Dendritic cell treated with granulocyte-macrophage colony-stimulating factor and Interleukin-4, amounts not matched to agents 40 ng/mL and 50 ng/mL, for 4 days (primary cell): ENCODE measurements at regions not wholly inside any gene's neighbourhood (a gene's known extent, or its start where the extent isn't known, plus 50 kb on each side); places are given as distances from the start of the nearest gene placed in this dataset.
A peak's percentile ranks its signal among the peaks of the same experiment; 100 is the strongest.

Source experiments
- H3K27ac Mint-ChIP-seq: one replicate; pipeline ENCODE4 v1.8.0; 2022; ENCODE audit warnings: mild to moderate bottlenecking, mixed read lengths
- H3K27me3 Mint-ChIP-seq: one replicate; pipeline ENCODE4 v1.8.0; 2022; ENCODE audit warnings: mild to moderate bottlenecking, mixed read lengths
- H3K36me3 Mint-ChIP-seq: one replicate; pipeline ENCODE4 v1.8.0; 2022; ENCODE audit warnings: low read depth, mixed read lengths
- H3K4me1 Mint-ChIP-seq: one replicate; pipeline ENCODE4 v1.8.0; 2022; ENCODE audit warnings: low read depth, mixed read lengths
- H3K4me3 Mint-ChIP-seq: one replicate; pipeline ENCODE4 v1.8.0; 2022; ENCODE audit warnings: mild to moderate bottlenecking, moderate library complexity, mixed read lengths
- H3K9me3 Mint-ChIP-seq: one replicate; pipeline ENCODE4 v1.8.0; 2022; ENCODE audit warnings: mixed read lengths
- intact Hi-C: fragments of 100-400 bp; cut with micrococcal nuclease; formaldehyde crosslinking; loops from one replicate; pipeline ENCODE4 v1.15.0; 2022

DNA sequence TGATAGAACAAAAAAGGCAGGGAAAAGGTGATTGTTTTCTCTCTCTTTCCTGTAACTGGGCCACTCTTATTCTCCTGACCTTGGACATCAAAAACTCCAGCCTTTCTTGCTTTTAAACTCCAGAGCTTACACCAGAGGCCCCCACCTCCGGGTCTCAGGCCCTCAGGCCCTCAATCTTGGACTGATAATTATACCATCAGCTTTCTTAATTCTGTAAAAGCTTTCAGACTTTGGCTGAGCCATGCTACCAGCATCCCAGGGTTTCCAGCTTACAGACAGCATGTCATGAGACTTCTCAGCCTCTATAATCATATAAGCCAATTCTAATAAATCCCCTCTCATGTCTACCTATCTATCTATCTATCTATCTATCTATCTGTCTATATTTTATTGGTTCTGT lies 137.7 kb downstream of the SNX18 start:
- H3K4me1 Mint-ChIP-seq = peaks cover 35% of the 10 kb centered on the region
- H3K27ac Mint-ChIP-seq = no peak overlapping the region
- no peaks in the 10 kb centered on the region for H3K27me3 Mint-ChIP-seq
- H3K4me3 Mint-ChIP-seq = no peak overlapping the region
- no peaks in the 10 kb centered on the region for H3K36me3 Mint-ChIP-seq
- intact Hi-C loops = no loop called here
- no peaks in the 10 kb centered on the region for H3K9me3 Mint-ChIP-seq

- Mint-ChIP-seq H3K4me1 (peaks cover 35% of the 10 kb centered on the region), H3K36me3 (no peaks in the 10 kb centered on the region), H3K27me3 (no peaks in the 10 kb centered on the region), H3K27ac (peak overlapping the region; percentile 17), H3K9me3 (no peaks in the 10 kb centered on the region), H3K4me3 (no peak overlapping the region)
- intact Hi-C loops = no loop called here
These were observed 136.5 kb downstream of the SNX18 start for GRCh38 chr5:54653956-54654614.

DNA sequence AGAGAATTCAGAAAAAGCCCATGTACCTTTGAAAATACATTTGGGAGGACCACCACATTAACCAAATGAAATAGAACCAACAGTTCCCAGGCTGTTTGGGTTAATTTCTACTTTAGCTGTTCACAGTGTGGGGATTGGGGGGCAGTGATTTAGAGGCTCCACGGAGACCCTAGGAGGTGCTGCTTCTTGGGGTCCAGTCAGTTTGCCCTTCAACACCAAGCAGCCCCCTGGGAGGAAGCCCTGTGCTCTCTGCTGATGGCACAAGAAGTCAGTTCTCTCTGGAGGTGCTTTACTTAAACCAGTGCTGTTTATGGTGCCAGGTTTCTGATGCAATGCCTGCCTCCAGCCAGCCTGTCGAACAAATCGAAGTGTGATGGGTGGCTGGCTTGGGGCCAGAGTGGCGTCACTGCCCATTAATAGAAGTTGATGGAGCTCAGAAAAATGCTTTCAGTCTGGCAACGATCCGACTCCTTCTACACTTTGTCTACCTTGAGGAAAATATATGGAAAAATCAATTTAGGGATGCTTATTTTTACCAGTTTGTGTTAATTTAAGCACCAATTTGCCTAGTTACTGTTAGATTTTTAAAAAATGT lies 134.0 kb downstream of the SNX18 start:
- Mint-ChIP-seq H3K27me3 (no peaks in the 10 kb centered on the region), H3K27ac (no peak overlapping the region), H3K4me3 (no peak overlapping the region), H3K36me3 (no peaks in the 10 kb centered on the region), H3K9me3 (no peaks in the 10 kb centered on the region), H3K4me1 (peaks cover 55% of the 10 kb centered on the region)
- intact Hi-C loops = no loop called here

GRCh38 chr5:54649041-54649504 lies 131.5 kb downstream of the SNX18 start:
- Mint-ChIP-seq H3K27me3 (no peaks in the 10 kb centered on the region), H3K9me3 (no peaks in the 10 kb centered on the region), H3K4me3 (no peak overlapping the region), H3K36me3 (no peaks in the 10 kb centered on the region), H3K4me1 (peaks cover 58% of the 10 kb centered on the region), H3K27ac (no peak overlapping the region)
- intact Hi-C loops = loop anchor here (5.0 kb wide), 1 partner anchor 37 kb away; no protein-coding TSS in a partner anchor

GRCh38 chr5:54646356-54647101 lies 129.0 kb downstream of the SNX18 start:
- Mint-ChIP-seq H3K4me1 (peaks cover 53% of the 10 kb centered on the region), H3K36me3 (no peaks in the 10 kb centered on the region), H3K27me3 (no peaks in the 10 kb centered on the region), H3K4me3 (peak overlapping the region; percentile 55), H3K27ac (peak overlapping the region; percentile 95), H3K9me3 (no peaks in the 10 kb centered on the region)
- intact Hi-C loops = loop anchor here (5.0 kb wide), 1 partner anchor 34 kb away; no protein-coding TSS in a partner anchor

DNA sequence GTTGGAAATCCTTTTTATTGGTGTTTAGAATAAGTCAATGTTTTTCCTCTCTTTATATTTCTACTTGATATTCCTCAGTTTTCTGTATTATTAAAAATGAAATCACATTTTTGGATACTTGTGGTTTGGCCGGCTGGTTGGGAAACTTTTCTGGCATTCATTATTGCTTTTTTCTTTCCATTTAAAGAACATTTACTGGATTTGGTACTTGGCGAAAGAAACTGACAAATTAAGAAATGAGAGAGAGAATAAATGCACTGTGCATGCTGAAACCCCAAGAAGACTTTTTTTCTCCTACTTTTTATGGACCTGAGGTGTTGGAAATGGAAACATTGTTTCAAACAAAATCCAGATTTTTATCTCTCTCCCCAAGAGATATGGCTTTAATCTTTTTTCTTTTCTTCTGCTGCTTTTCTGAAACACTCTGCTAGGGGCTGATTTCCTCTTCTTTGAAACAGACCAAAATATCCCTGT lies 128.4 kb downstream of the SNX18 start:
- Mint-ChIP-seq H3K27ac (peak overlapping the region; percentile 95), H3K4me3 (peak overlapping the region; percentile 55), H3K9me3 (no peaks in the 10 kb centered on the region), H3K27me3 (no peaks in the 10 kb centered on the region), H3K36me3 (no peaks in the 10 kb centered on the region), H3K4me1 (peaks cover 59% of the 10 kb centered on the region)
- intact Hi-C loops = loop anchor here (5.0 kb wide), 1 partner anchor 34 kb away; no protein-coding TSS in a partner anchor

DNA sequence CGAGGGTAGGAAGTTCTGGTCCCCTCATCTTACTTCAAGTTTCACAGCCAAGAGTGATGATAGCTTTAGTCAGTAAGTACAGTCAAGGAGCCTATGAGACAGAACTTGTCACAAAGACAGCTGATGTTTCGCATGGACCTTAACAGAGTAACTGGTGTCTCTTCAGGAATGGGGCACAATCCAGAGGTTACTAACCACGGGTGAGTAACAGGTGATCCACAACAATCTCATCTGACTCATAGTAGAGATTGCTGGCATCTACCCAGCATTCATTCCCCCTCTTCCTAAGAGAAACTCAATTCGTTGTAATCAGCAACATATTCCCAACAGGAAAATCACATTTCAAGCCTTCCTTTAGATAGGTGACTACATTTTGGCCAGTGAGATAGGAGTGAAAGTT lies 126.7 kb downstream of the SNX18 start:
- intact Hi-C loops = no loop called here
- Mint-ChIP-seq H3K9me3 (no peaks in the 10 kb centered on the region), H3K27ac (no peak overlapping the region), H3K4me1 (peaks cover 65% of the 10 kb centered on the region), H3K4me3 (no peak overlapping the region), H3K27me3 (no peaks in the 10 kb centered on the region), H3K36me3 (no peaks in the 10 kb centered on the region)

DNA sequence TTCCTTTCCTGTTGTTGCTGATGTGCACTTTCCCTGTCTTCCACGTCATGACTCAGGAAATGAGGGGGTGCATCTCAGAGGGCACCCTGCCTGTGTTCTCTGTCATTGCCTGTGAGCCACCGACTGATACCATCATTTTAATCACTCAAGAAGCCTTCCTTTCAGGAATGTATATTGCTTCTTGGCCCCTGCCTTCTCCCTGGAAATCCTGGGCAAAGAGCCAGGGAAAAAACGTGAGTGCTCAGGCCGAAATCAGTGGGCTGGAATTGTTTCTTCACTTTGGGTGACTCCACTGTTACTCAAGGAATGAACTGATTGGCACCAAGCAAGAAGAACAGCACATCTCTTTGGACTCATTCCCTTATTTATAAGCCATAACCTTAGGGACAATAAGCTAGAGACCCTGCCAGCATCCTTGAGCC lies 126.1 kb downstream of the SNX18 start:
- Mint-ChIP-seq H3K36me3 (no peaks in the 10 kb centered on the region), H3K9me3 (no peaks in the 10 kb centered on the region), H3K4me3 (no peak overlapping the region), H3K27me3 (no peaks in the 10 kb centered on the region), H3K4me1 (peaks cover 65% of the 10 kb centered on the region), H3K27ac (no peak overlapping the region)
- intact Hi-C loops = no loop called here

- Mint-ChIP-seq H3K4me1 (peaks cover 26% of the 10 kb centered on the region), H3K27ac (no peak overlapping the region), H3K36me3 (no peaks in the 10 kb centered on the region), H3K27me3 (no peaks in the 10 kb centered on the region), H3K9me3 (no peaks in the 10 kb centered on the region), H3K4me3 (no peak overlapping the region)
- intact Hi-C loops = loop anchor here (5.0 kb wide), 1 partner anchor 117 kb away; no protein-coding TSS in a partner anchor
These were observed 122.1 kb downstream of the SNX18 start for GRCh38 chr5:54639621-54640020.

- intact Hi-C loops = loop anchor here (5.0 kb wide), 1 partner anchor 116 kb away; no protein-coding TSS in a partner anchor
- Mint-ChIP-seq H3K36me3 (no peaks in the 10 kb centered on the region), H3K4me1 (peaks cover 17% of the 10 kb centered on the region), H3K9me3 (no peaks in the 10 kb centered on the region), H3K27me3 (no peaks in the 10 kb centered on the region), H3K4me3 (no peak overlapping the region), H3K27ac (no peak overlapping the region)
These were observed 120.5 kb downstream of the SNX18 start for GRCh38 chr5:54638106-54638505.

DNA sequence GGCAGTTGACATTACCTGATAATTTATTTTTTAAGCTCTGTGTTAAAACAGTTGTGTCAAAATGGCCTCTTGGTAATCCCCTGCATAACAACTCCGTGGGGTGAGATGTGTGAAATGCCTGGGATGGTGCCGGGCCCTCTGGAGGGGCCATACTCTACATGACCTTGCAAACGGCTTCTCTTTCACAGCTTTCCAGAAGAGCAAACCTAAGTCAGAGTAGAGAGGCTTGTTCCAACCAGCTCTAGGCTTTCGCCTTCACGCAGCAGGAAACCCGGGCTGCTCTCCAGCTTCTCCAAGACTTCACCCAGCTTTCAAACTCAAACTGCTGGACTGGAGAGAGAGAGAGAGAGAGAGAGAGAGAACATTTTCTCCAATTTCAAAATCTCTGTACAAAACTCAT lies 120.1 kb downstream of the SNX18 start:
- peaks cover 17% of the 10 kb centered on the region for H3K4me1 Mint-ChIP-seq
- intact Hi-C loops = loop anchor here (5.0 kb wide), 1 partner anchor 115 kb away; no protein-coding TSS in a partner anchor
- H3K4me3 Mint-ChIP-seq = no peak overlapping the region
- H3K27ac Mint-ChIP-seq = no peak overlapping the region
- no peaks in the 10 kb centered on the region for H3K36me3 Mint-ChIP-seq
- no peaks in the 10 kb centered on the region for H3K27me3 Mint-ChIP-seq
- H3K9me3 Mint-ChIP-seq = no peaks in the 10 kb centered on the region

DNA sequence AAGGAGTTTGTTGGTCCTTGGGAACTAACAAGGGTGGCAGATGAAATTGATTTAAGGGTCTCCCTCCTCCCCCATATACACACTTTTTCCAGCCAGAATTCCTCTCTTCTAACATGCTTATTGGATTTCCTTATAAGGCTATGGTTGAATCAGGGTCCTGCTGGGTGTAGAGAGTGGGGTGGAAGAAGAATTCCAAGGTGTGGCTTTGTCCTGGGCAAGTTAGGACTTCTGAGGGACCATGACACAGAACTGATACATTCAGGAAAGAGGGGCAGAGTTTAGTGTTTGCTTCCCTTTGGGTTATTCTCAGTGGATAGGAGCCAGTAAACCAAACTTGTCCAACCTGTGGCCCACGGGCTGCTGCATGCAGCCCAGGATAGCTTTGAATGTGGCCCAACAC lies 116.5 kb downstream of the SNX18 start:
- intact Hi-C loops = no loop called here
- no peak overlapping the region for H3K4me3 Mint-ChIP-seq
- H3K36me3 Mint-ChIP-seq = no peaks in the 10 kb centered on the region
- peaks cover 13% of the 10 kb centered on the region for H3K9me3 Mint-ChIP-seq
- H3K4me1 Mint-ChIP-seq = no peaks in the 10 kb centered on the region
- H3K27me3 Mint-ChIP-seq = no peaks in the 10 kb centered on the region
- H3K27ac Mint-ChIP-seq = no peak overlapping the region

GRCh38 chr5:54632131-54632701 lies 114.7 kb downstream of the SNX18 start:
- H3K9me3 Mint-ChIP-seq = peaks cover 13% of the 10 kb centered on the region
- no peaks in the 10 kb centered on the region for H3K36me3 Mint-ChIP-seq
- intact Hi-C loops = no loop called here
- no peak overlapping the region for H3K27ac Mint-ChIP-seq
- no peaks in the 10 kb centered on the region for H3K4me1 Mint-ChIP-seq
- no peaks in the 10 kb centered on the region for H3K27me3 Mint-ChIP-seq
- H3K4me3 Mint-ChIP-seq = no peak overlapping the region
